HL-60 (cell line): ENCODE measurements at regions not wholly inside any gene's neighbourhood (a gene's known extent, or its start where the extent isn't known, plus 50 kb on each side); places are given as distances from the start of the nearest gene placed in this dataset.

Experiments
- DNase-seq, 2 experiments: peaks; one replicate each; pipeline ENCODE4 v3.0.0-alpha.2; 2010 to 2020; ENCODE audit warnings: low read depth in 1 of 2, low spot score in 1 of 2
- H3K27ac ChIP-seq: fragments of 250-450 bp; sonication (Bioruptor Pico); replicated peaks from 2 replicates; pipeline ENCODE4 v1.5.1; 2020; ENCODE audit warnings: mild to moderate bottlenecking, moderate library complexity
- H3K27me3 ChIP-seq: fragments of 250-450 bp; sonication (Bioruptor Pico); 2 replicates; pipeline ENCODE4 v1.5.1; 2021; ENCODE audit warnings: mild to moderate bottlenecking, moderate library complexity; ENCODE audit not compliant: insufficient read depth, poor library complexity, severe bottlenecking
- H3K4me3 ChIP-seq: replicated peaks from 2 replicates; pipeline ENCODE4 v1.5.1; 2011; ENCODE audit warnings: mild to moderate bottlenecking, control low read depth, low read length; ENCODE audit not compliant: insufficient read depth
- GABPA ChIP-seq: IDR thresholded peaks from 2 replicates; pipeline ENCODE4 v1.6.1; 2012; ENCODE audit warnings: low read depth
- POLR2AphosphoS5 ChIP-seq: IDR thresholded peaks from 2 replicates; pipeline ENCODE4 v1.6.1; 2012; ENCODE audit warnings: low read depth
- SPI1 ChIP-seq: IDR thresholded peaks from 2 replicates; pipeline ENCODE4 v1.6.1; 2012; ENCODE audit warnings: low read depth, mild to moderate bottlenecking, borderline replicate concordance
- TF ChIP-seq, protein P1 (sequence below): IDR thresholded peaks from one replicate; pipeline ENCODE4 v1.5.1; 2011; ENCODE audit warnings: low read length, control low read depth, inconsistent platforms; ENCODE audit not compliant: insufficient read depth
- TF ChIP-seq, protein P2 (sequence below): IDR thresholded peaks from 2 replicates; pipeline ENCODE4 v1.6.1; 2012; ENCODE audit warnings: low read depth; ENCODE audit not compliant: insufficient replicate concordance

DNA sequence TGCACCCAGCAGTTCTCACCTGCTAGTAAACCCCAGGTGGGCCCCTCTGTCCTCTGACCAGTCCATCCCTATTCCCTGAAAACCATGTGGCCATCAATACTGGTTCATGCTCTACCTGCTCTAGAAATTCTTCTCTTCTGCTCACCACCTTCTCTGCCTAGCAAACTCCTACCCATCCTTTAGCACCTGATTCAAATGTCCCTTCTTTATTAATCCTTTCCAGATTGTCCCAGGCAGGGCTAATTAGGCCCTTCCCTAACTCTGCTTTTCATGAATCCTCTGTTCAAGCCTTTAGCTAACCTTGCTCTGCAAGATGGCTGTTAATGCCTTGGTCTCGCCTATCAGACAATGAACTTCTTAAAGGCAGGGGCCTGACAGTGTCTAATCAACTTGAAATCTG, 62.1 kb upstream of the TRABD2B start:
- TF ChIP-seq SPI1 (no peak), GABPA (no peak), POLR2AphosphoS5 (no peak)
- TF ChIP-seq, protein P1, sequence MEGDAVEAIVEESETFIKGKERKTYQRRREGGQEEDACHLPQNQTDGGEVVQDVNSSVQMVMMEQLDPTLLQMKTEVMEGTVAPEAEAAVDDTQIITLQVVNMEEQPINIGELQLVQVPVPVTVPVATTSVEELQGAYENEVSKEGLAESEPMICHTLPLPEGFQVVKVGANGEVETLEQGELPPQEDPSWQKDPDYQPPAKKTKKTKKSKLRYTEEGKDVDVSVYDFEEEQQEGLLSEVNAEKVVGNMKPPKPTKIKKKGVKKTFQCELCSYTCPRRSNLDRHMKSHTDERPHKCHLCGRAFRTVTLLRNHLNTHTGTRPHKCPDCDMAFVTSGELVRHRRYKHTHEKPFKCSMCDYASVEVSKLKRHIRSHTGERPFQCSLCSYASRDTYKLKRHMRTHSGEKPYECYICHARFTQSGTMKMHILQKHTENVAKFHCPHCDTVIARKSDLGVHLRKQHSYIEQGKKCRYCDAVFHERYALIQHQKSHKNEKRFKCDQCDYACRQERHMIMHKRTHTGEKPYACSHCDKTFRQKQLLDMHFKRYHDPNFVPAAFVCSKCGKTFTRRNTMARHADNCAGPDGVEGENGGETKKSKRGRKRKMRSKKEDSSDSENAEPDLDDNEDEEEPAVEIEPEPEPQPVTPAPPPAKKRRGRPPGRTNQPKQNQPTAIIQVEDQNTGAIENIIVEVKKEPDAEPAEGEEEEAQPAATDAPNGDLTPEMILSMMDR: no peak
- TF ChIP-seq, protein P2, sequence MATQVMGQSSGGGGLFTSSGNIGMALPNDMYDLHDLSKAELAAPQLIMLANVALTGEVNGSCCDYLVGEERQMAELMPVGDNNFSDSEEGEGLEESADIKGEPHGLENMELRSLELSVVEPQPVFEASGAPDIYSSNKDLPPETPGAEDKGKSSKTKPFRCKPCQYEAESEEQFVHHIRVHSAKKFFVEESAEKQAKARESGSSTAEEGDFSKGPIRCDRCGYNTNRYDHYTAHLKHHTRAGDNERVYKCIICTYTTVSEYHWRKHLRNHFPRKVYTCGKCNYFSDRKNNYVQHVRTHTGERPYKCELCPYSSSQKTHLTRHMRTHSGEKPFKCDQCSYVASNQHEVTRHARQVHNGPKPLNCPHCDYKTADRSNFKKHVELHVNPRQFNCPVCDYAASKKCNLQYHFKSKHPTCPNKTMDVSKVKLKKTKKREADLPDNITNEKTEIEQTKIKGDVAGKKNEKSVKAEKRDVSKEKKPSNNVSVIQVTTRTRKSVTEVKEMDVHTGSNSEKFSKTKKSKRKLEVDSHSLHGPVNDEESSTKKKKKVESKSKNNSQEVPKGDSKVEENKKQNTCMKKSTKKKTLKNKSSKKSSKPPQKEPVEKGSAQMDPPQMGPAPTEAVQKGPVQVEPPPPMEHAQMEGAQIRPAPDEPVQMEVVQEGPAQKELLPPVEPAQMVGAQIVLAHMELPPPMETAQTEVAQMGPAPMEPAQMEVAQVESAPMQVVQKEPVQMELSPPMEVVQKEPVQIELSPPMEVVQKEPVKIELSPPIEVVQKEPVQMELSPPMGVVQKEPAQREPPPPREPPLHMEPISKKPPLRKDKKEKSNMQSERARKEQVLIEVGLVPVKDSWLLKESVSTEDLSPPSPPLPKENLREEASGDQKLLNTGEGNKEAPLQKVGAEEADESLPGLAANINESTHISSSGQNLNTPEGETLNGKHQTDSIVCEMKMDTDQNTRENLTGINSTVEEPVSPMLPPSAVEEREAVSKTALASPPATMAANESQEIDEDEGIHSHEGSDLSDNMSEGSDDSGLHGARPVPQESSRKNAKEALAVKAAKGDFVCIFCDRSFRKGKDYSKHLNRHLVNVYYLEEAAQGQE: no peak
- H3K27me3 ChIP-seq: peaks cover 3% of the 10 kb centered on the region
- H3K27ac ChIP-seq: no peak overlapping the region
- no peak overlapping the region for H3K4me3 ChIP-seq
- DNase-seq: no peak

DNA sequence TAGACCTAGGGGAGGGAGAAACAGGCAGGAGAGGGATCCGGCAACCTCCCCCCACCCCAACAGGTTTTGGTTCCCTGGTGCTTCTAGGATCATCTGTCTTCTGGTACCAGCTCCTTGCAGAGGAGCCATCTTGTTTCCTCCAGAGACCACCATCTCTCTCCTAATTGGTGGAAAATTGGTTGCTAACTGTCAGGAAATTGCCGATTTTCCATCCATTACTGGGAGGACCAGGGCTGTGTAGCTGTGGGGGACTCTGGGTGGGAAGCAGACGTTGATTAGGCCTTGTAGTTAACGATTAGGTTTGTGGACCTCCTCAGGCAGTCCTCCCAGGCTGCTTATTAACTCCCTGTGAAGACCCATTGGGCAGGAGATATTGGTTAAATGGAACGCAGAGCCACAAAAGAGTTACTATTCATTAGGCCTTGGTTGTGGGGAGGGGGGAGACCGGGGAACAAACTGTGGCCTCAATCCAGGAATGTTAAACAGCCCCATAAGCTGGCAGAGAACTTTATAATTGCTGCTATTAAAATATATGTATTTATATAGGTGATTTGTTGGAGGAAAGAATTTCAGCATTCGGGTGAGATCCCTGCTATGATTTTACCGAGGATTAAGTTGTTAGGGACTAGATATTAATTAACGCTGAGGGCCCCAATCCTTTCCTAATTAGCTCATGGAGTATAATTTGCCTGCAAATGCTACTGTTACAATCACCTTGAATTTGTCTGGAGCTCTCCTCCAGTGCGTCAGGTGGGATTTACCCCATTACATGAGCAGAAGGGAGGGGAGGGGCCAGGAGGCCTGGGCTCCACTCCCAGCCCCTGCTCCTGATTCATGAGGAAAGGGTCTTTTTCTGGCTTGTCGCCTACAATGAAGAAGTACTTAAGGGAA, 61.2 kb upstream of the TRABD2B start:
- H3K27ac ChIP-seq: no peak overlapping the region
- H3K27me3 ChIP-seq: peaks cover 3% of the 10 kb centered on the region
- H3K4me3 ChIP-seq: no peak overlapping the region
- DNase-seq: no peak
- TF ChIP-seq, protein P2: no peak
- TF ChIP-seq GABPA (no peak), POLR2AphosphoS5 (no peak), SPI1 (no peak)
- TF ChIP-seq, protein P1: no peak

DNA sequence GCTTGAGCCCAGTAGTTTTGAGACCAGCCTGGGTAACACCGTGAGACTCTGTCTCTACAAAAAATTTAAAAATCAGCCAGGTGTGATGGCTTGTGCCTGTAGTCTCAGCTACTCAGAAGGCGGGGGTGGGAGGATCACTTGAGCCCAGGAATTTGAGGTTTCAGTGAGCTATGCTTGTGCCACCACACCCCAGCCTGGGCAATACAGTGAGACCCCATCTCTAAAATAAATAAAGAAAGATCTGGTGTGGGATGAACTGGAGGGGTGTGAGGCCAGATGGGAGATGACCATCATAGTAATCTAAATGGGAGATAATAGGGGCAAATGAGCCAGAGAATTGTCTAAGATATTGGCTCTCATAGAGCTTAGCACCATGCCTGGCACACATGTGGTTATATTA, 60.1 kb upstream of the TRABD2B start:
- no peak overlapping the region for H3K27ac ChIP-seq
- TF ChIP-seq SPI1: no peak
- TF ChIP-seq, protein P1: no peak
- TF ChIP-seq, protein P2: no peak
- no peak for TF ChIP-seq POLR2AphosphoS5
- TF ChIP-seq GABPA: no peak

More for the DNA sequence above, 60.1 kb upstream of the TRABD2B start:
- H3K27me3 ChIP-seq: peaks cover 3% of the 10 kb centered on the region
- H3K4me3 ChIP-seq: no peak overlapping the region
- DNase-seq: no peak
